Lower lobe of right lung (tissue), 2 donors: ENCODE measurements at regions not wholly inside any gene's neighbourhood (a gene's known extent, or its start where the extent isn't known, plus 50 kb on each side); places are given as distances from the start of the nearest gene placed in this dataset.
"Not testable (repeated sequence)": the region's sequence is repeated elsewhere in the genome, so short reads cannot be mapped to it uniquely, and the experiment has no call there.

Experiments
- ATAC-seq, 2 donors: fragments of 200-7000 bp; cut with Tn5 transposase; one replicate each; pipeline ENCODE4 v1.9.1; 2020 to 2022; ENCODE audit warnings: mild to moderate bottlenecking in 2 of 2, moderate library complexity in 2 of 2
- DNase-seq: peaks from one replicate; pipeline ENCODE4 v3.0.0-alpha.2; 2020
- H3K27ac ChIP-seq: fragments of 200-600 bp; one replicate; pipeline ENCODE4 v1.8.0; 2022
- H3K27me3 ChIP-seq: fragments of 200-600 bp; one replicate; pipeline ENCODE4 v1.8.0; 2022; ENCODE audit warnings: low read depth
- H3K36me3 ChIP-seq: fragments of 200-600 bp; one replicate; pipeline ENCODE4 v1.8.0; 2022; ENCODE audit warnings: mild to moderate bottlenecking
- H3K4me1 ChIP-seq: fragments of 200-600 bp; one replicate; pipeline ENCODE4 v1.8.0; 2022
- H3K4me3 ChIP-seq: fragments of 200-600 bp; one replicate; pipeline ENCODE4 v1.8.0; 2022; ENCODE audit warnings: mild to moderate bottlenecking
- H3K9me3 ChIP-seq: fragments of 200-600 bp; one replicate; pipeline ENCODE4 v1.8.0; 2022
- intact Hi-C: fragments of 100-400 bp; cut with DNase I; formaldehyde crosslinking; loops from one replicate; pipeline ENCODE4 v1.11.0; 2022
- TF ChIP-seq, protein P1 (sequence below): fragments of 200-600 bp; IDR thresholded peaks from one replicate; pipeline ENCODE4 v1.8.0; 2022; ENCODE audit warnings: antibody characterized with exemption, mild to moderate bottlenecking
- donor health status: DM: no; HTN: yes; CAD: no; lungs with severe emphysema.

DNA sequence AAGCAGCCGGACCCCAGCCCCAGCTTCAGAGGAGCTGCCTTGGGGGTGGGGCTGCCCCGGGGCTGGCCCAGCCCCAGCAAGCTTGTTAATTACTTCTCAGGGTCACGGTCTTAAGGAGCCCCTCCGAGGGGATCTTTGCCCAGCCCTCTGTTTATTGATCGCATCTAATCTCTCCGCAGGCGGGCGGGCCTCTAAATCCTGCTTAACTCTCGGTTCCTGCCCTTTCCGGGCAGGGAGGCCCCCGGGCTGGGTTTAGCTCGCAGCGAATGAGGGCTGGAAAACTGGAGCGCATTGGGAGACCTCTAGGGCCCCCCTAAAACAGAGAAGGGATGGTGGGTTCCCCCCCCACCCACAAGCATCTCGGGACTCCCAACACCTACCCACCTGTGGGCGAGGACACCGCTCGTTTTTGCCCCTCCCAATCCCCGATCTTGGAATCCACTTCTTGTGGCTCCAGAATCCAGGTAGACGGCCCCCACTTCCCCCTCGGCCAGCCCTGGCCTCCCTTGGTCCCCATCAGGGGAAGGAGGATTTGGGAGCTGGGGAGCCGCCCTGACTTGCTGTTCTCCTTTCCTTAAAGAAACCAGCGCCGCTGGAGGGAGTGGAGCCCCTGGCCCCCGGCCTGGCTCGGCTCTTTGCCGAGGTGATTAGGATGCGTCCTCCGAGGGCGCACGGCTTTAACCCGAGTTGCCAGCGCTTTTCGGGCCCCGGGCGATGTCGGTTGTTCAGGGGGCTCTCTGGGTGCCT, 59.5 kb upstream of the ADGRL1 start:
- Histone ChIP-seq H3K9me3 (no peaks in the 10 kb centered on the region), H3K36me3 (no peaks in the 10 kb centered on the region), H3K4me1 (no peaks in the 10 kb centered on the region), H3K27ac (no peak overlapping the region), H3K4me3 (no peak overlapping the region), H3K27me3 (peaks cover 19% of the 10 kb centered on the region)
- TF ChIP-seq, protein P1, sequence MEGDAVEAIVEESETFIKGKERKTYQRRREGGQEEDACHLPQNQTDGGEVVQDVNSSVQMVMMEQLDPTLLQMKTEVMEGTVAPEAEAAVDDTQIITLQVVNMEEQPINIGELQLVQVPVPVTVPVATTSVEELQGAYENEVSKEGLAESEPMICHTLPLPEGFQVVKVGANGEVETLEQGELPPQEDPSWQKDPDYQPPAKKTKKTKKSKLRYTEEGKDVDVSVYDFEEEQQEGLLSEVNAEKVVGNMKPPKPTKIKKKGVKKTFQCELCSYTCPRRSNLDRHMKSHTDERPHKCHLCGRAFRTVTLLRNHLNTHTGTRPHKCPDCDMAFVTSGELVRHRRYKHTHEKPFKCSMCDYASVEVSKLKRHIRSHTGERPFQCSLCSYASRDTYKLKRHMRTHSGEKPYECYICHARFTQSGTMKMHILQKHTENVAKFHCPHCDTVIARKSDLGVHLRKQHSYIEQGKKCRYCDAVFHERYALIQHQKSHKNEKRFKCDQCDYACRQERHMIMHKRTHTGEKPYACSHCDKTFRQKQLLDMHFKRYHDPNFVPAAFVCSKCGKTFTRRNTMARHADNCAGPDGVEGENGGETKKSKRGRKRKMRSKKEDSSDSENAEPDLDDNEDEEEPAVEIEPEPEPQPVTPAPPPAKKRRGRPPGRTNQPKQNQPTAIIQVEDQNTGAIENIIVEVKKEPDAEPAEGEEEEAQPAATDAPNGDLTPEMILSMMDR: no peak
- no peak for DNase-seq
- intact Hi-C loops: no loop called here
- ATAC-seq: no peak

DNA sequence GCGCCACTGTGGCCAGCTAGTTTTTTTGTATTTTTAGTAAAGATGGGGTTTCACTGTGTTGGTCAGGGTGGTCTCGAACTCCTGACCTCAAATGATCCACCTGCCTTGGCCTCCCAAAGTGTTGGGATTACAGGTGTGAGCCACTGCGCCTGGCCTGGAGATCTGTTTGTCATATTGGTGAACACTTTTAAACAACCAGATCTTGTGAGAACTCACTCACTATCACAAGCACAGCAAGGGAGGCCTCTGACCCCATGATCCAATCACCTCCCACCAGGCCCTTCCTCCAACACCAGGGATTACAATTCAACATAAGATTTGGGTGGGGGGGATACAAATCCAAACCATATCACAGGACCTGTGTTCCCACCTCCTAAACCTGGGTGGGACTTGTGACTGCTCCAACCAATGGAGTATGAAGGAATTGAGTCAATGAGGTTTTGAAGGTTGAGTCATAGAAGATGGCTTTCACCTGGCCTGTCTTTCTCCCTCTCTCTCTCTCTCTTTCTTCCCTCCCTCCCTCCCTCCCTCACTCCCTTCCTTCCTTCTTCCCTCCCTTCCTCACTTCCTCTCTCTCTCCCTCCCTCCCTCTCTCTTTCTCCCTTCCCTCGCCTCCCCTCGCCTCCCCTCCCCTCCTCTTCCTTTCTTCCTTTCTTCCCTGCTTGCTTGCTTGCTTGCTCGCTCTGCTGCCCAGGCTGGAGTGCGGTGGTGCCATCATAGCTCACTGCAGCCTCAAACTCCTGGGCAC, 50.1 kb upstream of the ADGRL1 start:
- H3K27ac ChIP-seq, intact Hi-C loops, DNase-seq, H3K27me3 ChIP-seq, H3K9me3 ChIP-seq, H3K4me1 ChIP-seq, ATAC-seq, H3K4me3 ChIP-seq, H3K36me3 ChIP-seq: not testable (repeated sequence)
